ENCODE measurements at regions not wholly inside any gene's neighbourhood (a gene's known extent, or its start where the extent isn't known, plus 50 kb on each side); places are given as distances from the start of the nearest gene placed in this dataset.

DNA sequence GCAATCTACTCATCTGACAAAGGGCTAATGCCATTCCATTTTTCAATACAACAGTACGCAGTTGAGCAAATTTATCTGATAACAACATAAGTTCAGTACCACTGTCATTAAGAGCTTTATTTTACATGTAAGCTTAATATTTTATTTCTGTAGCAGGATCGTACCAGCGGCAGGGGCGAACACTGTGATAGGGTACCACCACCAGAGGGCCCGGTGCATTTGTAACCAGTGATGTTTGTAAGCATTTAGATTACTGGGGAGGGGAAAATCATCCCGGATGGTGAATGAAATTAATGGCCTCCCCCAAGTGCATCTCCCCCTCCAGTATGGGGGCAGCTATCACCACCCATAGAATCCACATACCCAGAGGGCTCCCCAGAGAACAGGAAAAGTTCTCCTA is 179.0 kb downstream of the ADGRA3 start:
- Mint-ChIP-seq H3K27ac (no peak overlapping the region), H3K4me3 (no peak overlapping the region), H3K27me3 (no peaks in the 10 kb centered on the region), H3K9me3 (no peaks in the 10 kb centered on the region), H3K36me3 (no peaks in the 10 kb centered on the region), H3K4me1 (no peaks in the 10 kb centered on the region)
- DNase-seq, result no peak
- ATAC-seq (ENCODE audit: low read depth), result no peak
- POLR2A ChIA-PET, result no interaction called here

DNA sequence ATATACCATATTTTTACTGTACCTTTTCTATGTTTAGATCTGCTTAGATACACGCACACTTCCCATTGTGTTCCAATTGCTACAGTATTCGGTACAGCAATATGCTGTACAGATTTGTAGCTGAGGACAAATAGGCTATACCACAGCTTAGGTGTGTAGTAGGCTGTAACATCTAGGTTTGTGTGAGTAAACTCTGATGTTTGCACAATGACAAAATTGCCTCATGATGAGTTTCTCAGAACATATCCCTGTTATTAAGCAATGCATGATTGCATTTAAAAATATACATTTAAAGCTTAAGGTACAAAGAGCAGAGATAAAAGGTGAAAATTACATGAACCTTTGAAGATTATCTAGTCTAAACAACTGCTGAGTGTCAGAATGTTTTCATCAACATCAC is 181.7 kb downstream of the ADGRA3 start:
- no peak for ATAC-seq (ENCODE audit: low read depth)
- no peaks in the 10 kb centered on the region for H3K27me3 Mint-ChIP-seq
- no peak overlapping the region for H3K4me3 Mint-ChIP-seq
- H3K4me1 Mint-ChIP-seq, result no peaks in the 10 kb centered on the region
- no peak for DNase-seq
- POLR2A ChIA-PET, result no interaction called here
- no peaks in the 10 kb centered on the region for H3K9me3 Mint-ChIP-seq
- no peaks in the 10 kb centered on the region for H3K36me3 Mint-ChIP-seq
- no peak overlapping the region for H3K27ac Mint-ChIP-seq

DNA sequence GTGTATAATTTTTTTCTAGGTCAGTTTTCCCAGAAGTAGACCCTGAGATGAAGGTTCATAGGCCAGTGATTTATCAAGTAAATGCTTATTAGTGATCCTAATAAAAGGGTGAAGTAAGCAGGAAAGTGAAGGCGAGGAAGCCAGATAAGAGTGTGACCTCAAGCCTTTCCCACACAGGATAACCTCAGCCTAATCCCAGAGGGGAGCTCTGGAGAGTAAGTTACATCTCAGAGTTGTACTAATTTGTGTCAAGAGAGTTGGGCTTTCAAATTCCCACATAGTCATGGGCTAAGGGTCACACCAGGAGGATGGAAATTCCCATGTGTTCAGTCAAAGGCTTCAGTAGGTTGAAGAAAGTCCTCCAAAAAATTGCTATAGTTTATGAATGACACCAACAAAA is 191.4 kb downstream of the ADGRA3 start:
- DNase-seq (no peak), ATAC-seq (ENCODE audit: low read depth) (no peak)
- no peaks in the 10 kb centered on the region for H3K4me1 Mint-ChIP-seq
- peaks cover 2% of the 10 kb centered on the region for H3K27me3 Mint-ChIP-seq
- H3K36me3 Mint-ChIP-seq, result no peaks in the 10 kb centered on the region
- H3K4me3 Mint-ChIP-seq, result no peak overlapping the region
- H3K9me3 Mint-ChIP-seq, result no peaks in the 10 kb centered on the region
- POLR2A ChIA-PET, result no interaction called here
- no peak overlapping the region for H3K27ac Mint-ChIP-seq

DNA sequence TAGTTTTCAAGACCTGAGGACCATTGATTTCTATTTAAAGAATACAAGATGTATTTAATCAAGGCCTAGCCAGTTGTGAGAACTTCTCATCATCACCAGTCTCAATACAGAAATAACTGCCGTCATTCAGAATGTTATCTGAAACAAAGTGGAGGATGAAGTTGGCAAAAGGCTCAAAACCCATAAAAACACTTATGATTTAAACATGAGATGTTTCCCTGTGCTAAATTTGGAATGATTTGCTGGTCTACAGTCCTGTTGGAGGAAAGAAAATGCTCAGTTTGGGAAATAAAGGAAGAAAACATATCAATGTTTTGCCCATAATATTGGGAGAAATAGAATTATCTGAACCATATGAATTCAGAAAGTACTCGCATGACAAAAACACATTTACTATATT is 192.2 kb downstream of the ADGRA3 start:
- Mint-ChIP-seq H3K36me3 (no peaks in the 10 kb centered on the region), H3K27ac (no peak overlapping the region), H3K4me3 (no peak overlapping the region), H3K27me3 (peaks cover 2% of the 10 kb centered on the region), H3K9me3 (no peaks in the 10 kb centered on the region), H3K4me1 (no peaks in the 10 kb centered on the region)
- DNase-seq, result no peak
- ATAC-seq (ENCODE audit: low read depth), result no peak
- POLR2A ChIA-PET, result no interaction called here

DNA sequence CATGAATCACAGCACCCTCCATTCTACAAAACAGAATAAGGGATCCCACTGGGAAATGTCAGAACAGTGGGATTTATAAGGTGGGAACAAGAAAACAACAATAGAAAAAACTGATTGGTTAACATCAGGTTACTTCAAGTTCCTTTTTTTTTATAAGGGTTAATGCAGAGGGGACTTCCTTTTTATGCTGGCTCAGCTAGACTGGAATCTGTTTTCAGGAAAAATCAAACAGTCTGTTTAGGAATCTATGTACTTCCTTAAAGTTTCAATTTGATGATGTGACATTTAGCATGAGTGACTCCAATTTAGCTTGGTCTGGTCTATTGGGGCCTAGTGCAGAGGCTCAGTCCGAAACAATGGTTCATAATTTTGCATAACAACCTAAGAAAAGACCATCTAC is 192.9 kb downstream of the ADGRA3 start:
- no peaks in the 10 kb centered on the region for H3K4me1 Mint-ChIP-seq
- DNase-seq, result no peak
- no peak overlapping the region for H3K4me3 Mint-ChIP-seq
- H3K27me3 Mint-ChIP-seq, result peaks cover 2% of the 10 kb centered on the region
- no peak overlapping the region for H3K27ac Mint-ChIP-seq
- no peak for ATAC-seq (ENCODE audit: low read depth)
- POLR2A ChIA-PET, result no interaction called here
- no peaks in the 10 kb centered on the region for H3K9me3 Mint-ChIP-seq
- H3K36me3 Mint-ChIP-seq, result no peaks in the 10 kb centered on the region

DNA sequence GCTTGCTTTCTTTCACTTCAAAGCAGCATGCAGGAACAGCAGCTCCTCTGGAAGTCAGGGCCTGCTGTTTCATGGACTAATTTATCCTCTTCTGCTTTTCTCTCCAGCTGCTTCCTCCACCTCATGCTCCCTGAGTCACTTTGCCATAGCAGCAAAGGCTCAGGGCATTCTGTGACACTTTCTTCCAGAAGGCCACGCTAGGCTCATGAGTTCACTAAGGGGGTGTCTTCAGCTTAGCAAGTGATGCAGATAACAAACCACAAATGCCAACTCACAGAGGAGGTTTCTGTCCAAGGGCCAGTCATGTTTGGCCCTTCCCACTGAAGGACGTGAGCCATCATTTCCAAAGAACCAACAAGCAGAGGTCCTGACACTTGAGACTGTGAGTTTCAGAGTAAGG is 200.2 kb downstream of the ADGRA3 start:
- H3K4me1 Mint-ChIP-seq, result no peaks in the 10 kb centered on the region
- ATAC-seq (ENCODE audit: low read depth), result no peak

DNA sequence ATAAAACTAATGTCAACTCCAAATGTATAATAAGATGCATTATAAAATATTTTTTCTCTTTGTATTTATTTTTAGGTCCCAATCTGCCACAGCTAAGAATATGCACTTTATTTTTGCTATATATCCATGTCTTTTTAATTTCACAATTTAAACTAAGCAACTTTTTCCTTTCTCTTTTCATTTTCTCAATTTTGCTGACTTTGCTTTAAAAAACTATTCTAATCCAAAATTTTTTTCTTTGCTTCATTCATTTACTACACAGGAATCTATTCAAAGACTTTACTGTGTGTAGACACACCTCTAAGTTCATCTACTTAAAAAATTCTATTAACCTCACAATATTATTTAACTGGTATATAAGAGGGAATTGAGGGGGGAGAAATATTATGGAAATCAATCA is 201.9 kb downstream of the ADGRA3 start:
- peaks cover 1% of the 10 kb centered on the region for H3K27me3 Mint-ChIP-seq
- no peaks in the 10 kb centered on the region for H3K36me3 Mint-ChIP-seq
- no peak for DNase-seq

More for the DNA sequence above, 200.2 kb downstream of the ADGRA3 start:
- no peak overlapping the region for H3K4me3 Mint-ChIP-seq
- DNase-seq, result no peak
- H3K9me3 Mint-ChIP-seq, result no peaks in the 10 kb centered on the region
- H3K27ac Mint-ChIP-seq, result no peak overlapping the region
- peaks cover 1% of the 10 kb centered on the region for H3K27me3 Mint-ChIP-seq
- POLR2A ChIA-PET, result no interaction called here
- no peaks in the 10 kb centered on the region for H3K36me3 Mint-ChIP-seq

DNA sequence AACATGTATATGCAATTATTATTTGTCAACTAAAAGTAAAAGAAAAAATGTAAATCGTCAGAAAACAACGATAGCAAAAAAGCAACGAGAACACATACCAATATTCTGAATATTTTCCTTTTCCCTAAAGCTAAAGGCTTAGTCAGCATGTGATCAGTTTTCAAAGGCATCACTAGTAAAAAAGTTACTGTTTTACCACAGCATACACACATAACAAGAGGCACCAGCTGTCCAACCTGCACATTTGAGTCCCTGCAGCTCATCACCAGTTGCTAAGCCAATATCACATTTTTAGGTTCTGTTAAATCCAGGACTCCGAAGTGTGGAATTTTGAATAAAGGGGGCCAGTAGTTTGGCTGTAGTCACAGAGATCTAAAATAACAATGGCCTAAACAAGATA is 203.8 kb downstream of the ADGRA3 start:
- Mint-ChIP-seq H3K36me3 (no peaks in the 10 kb centered on the region), H3K27ac (no peak overlapping the region), H3K4me1 (no peaks in the 10 kb centered on the region), H3K9me3 (no peaks in the 10 kb centered on the region), H3K27me3 (peaks cover 1% of the 10 kb centered on the region), H3K4me3 (no peak overlapping the region)
- ATAC-seq (ENCODE audit: low read depth), result no peak
- no peak for DNase-seq
- POLR2A ChIA-PET, result no interaction called here

More for the DNA sequence above, 201.9 kb downstream of the ADGRA3 start:
- Mint-ChIP-seq H3K4me1 (no peaks in the 10 kb centered on the region), H3K9me3 (no peaks in the 10 kb centered on the region), H3K27ac (no peak overlapping the region), H3K4me3 (no peak overlapping the region)
- POLR2A ChIA-PET, result no interaction called here
- ATAC-seq (ENCODE audit: low read depth), result no peak

DNA sequence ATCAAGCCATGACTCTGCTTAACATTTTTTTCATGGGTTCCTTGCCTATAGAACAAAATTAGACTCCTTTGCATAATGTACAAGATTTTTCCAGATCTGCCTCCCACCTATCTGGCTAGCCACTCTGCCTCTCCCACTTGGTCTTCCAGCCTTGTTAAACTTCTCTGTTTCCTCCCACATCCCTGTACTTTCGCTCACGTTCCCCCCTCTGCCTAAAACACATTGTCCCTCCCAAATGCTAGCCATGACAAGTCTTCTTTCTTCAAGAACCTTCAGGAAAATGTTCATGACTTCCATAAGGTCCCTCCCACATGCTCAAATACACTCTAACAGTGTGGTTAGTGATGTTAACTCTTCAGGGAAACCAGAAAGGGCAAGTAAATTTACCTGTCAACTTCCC is 214.6 kb downstream of the ADGRA3 start:
- H3K27ac Mint-ChIP-seq, result no peak overlapping the region
- peaks cover 13% of the 10 kb centered on the region for H3K9me3 Mint-ChIP-seq
- H3K4me3 Mint-ChIP-seq, result no peak overlapping the region
- ATAC-seq (ENCODE audit: low read depth), result no peak
- DNase-seq, result no peak
- POLR2A ChIA-PET, result no interaction called here
- H3K36me3 Mint-ChIP-seq, result no peaks in the 10 kb centered on the region
- no peaks in the 10 kb centered on the region for H3K4me1 Mint-ChIP-seq
- H3K27me3 Mint-ChIP-seq, result no peaks in the 10 kb centered on the region

DNA sequence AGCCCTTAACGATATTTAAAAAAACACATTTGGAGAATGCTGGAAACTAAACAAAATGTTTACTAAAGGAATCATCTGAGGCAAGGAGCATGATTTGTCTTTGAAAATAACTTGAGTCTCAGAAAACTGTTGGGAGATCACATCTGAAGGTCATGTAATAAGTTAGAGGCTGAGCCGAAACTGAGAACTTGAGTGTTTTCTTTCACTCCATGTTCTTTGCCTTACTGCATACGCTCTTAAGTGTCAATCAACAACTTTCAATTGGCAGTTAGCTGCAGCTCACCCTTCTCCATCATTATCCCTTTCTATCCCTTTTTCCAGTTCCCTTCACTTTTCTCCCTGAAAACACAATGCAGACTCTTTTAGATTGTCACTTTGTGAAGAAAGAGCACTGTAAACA is 216.2 kb downstream of the ADGRA3 start:
- peaks cover 12% of the 10 kb centered on the region for H3K9me3 Mint-ChIP-seq
- H3K27ac Mint-ChIP-seq, result no peak overlapping the region
- no peaks in the 10 kb centered on the region for H3K36me3 Mint-ChIP-seq
- no peaks in the 10 kb centered on the region for H3K4me1 Mint-ChIP-seq
- POLR2A ChIA-PET, result no interaction called here
- no peaks in the 10 kb centered on the region for H3K27me3 Mint-ChIP-seq
- DNase-seq, result no peak
- no peak for ATAC-seq (ENCODE audit: low read depth)
- H3K4me3 Mint-ChIP-seq, result no peak overlapping the region

DNA sequence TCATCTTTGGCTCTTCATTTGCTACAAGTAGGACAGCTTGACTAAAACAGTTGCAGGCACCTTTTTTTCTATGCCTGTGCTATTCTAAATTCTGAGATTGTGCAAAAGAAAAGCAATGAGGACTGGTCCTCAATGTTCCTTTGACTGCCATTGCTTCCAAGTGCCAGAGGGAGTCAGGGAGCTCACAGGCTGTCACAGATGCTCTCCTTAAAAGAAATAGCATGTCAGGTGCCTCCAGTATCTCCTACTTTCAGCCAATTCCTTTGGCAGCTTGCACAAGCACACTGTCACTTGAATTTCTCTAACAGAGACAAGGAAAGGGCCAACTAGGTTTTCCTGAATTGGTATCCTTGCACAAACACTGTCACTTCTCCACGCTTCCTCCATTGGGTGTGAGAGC is 228.2 kb downstream of the ADGRA3 start:
- ATAC-seq (ENCODE audit: low read depth) (no peak), DNase-seq (no peak)
- Mint-ChIP-seq H3K27ac (no peak overlapping the region), H3K4me1 (peaks cover 2% of the 10 kb centered on the region), H3K27me3 (no peaks in the 10 kb centered on the region), H3K9me3 (peaks cover 5% of the 10 kb centered on the region), H3K36me3 (peaks cover 2% of the 10 kb centered on the region), H3K4me3 (no peak overlapping the region)
- POLR2A ChIA-PET, result no interaction called here

DNA sequence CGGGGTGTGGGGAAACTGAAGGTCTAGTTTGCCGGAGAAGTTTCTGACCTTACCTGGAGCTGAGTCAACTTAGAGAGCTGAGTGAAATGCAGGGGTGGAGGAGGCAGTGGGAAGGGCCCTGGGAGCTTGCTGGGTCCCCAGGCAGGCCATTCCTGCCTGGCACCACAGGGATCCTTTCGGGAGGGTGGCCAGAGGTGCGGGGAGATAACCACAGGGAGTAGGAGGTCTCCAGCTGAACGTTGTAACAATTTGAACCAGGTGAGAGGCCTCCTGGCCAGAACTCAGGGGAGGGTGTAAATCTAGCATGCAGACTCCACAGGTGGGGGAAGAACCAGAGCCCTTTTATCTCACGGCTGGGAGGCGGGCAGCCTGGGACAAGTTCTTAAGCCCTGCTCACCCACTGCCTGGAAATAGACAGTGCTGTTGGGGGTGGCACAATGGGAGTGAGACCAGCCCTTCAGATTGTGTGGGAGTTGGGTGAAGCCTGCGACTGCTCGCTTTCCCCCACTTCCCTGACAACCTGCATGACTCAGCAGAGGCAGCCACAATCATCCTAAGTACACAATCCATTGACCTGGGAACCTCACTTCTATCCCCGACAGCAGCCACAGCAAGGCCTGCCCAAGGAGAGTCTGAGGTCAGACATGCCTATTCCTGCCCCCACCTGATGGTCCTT is 247.4 kb downstream of the ADGRA3 start:
- ATAC-seq (ENCODE audit: low read depth) (no peak), DNase-seq (no peak)
- Mint-ChIP-seq H3K9me3 (no peaks in the 10 kb centered on the region), H3K36me3 (no peaks in the 10 kb centered on the region), H3K4me1 (no peaks in the 10 kb centered on the region), H3K4me3 (no peak overlapping the region), H3K27ac (no peak overlapping the region), H3K27me3 (no peaks in the 10 kb centered on the region)
- POLR2A ChIA-PET, result no interaction called here

DNA sequence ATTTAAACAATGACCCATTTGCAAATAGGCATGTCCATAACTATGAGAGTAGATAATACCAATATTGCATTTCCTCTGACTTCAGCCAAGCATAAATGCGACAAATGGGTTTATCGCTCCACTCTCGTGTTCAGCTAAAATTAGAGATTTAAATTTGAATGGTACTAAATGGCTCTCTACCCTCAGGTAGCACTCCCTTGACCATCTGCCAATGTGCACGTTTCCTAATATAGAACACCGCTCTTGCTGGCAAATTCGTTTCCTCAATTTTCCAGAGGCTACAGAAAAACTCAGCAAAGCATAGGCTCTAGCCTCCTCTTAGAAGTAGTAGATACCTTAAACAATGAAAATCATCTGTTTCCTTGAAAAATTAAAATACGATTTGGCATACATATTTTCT is 251.6 kb downstream of the ADGRA3 start:
- DNase-seq (no peak), ATAC-seq (ENCODE audit: low read depth) (no peak)
- H3K36me3 Mint-ChIP-seq, result no peaks in the 10 kb centered on the region
- H3K9me3 Mint-ChIP-seq, result peaks cover 2% of the 10 kb centered on the region
- no peak overlapping the region for H3K27ac Mint-ChIP-seq
- H3K4me3 Mint-ChIP-seq, result no peak overlapping the region
- POLR2A ChIA-PET, result no interaction called here
- H3K4me1 Mint-ChIP-seq, result no peaks in the 10 kb centered on the region
- no peaks in the 10 kb centered on the region for H3K27me3 Mint-ChIP-seq

DNA sequence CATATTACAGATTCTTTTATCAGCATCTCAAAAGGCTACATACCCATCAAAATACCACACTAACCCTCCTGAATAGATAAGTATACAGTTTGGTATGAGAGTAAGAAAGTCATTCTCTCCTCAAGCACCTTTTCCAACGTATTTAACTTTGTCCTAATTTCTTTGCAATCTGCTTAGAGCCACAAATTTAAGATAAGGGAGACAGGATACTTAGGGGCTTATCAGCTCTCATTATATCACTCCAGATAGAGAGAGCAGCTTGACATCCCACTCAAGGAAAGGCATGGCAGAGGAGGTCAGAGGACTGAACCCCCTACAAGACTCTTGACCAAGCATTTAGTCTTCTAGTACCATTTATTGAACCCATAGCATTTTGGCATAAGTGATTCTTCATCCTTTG is 262.4 kb downstream of the ADGRA3 start:
- ATAC-seq (ENCODE audit: low read depth) (no peak), DNase-seq (no peak)
- H3K27ac Mint-ChIP-seq, result no peak overlapping the region
- H3K4me1 Mint-ChIP-seq, result no peaks in the 10 kb centered on the region
- no peak overlapping the region for H3K4me3 Mint-ChIP-seq
- H3K36me3 Mint-ChIP-seq, result no peaks in the 10 kb centered on the region
- H3K27me3 Mint-ChIP-seq, result no peaks in the 10 kb centered on the region
- POLR2A ChIA-PET, result no interaction called here
- no peaks in the 10 kb centered on the region for H3K9me3 Mint-ChIP-seq

DNA sequence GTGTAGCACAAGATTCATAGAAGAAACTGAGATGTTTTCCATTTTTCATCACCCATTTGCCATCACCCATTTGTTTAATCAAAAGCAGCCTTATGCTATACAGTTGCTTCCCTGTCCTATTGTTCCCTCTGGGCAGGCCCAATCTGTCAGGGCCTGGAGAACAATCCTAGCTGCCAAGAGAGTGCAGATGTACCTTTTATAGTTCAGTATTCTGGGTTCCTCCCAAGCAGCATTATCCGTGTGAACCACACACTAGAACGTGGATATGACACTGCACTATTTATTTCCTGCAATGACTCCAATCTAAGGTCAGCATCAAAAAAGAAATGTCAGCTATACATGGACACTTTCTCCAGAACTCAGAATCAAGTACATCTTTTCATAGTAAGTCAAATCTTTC is 269.0 kb downstream of the ADGRA3 start:
- Mint-ChIP-seq H3K27ac (no peak overlapping the region), H3K4me1 (peaks cover 5% of the 10 kb centered on the region), H3K36me3 (no peaks in the 10 kb centered on the region), H3K4me3 (no peak overlapping the region), H3K27me3 (no peaks in the 10 kb centered on the region), H3K9me3 (no peaks in the 10 kb centered on the region)
- DNase-seq (no peak), ATAC-seq (ENCODE audit: low read depth) (no peak)
- POLR2A ChIA-PET, result no interaction called here

Measured in activated naive CD8-positive, alpha-beta T cell treated with anti-CD3 and anti-CD28 coated beads, Interleukin-2, amount 10 ng/mL, durations not matched to agents 7 days and 5 days (primary cell).